PC-3 (cell line): ENCODE measurements at regions not wholly inside any gene's neighbourhood (a gene's known extent, or its start where the extent isn't known, plus 50 kb on each side); places are given as distances from the start of the nearest gene placed in this dataset.

Experiments
- EZH2 ChIP-seq: fragments of 300-600 bp; sonication (generic); IDR thresholded peaks from one replicate; pipeline ENCODE4 v1.6.1; 2017; ENCODE audit warnings: antibody characterized with exemption, mild to moderate bottlenecking, low read length; ENCODE audit not compliant: unreplicated experiment
- TF ChIP-seq, protein P1 (sequence below): fragments of 300-600 bp; sonication (generic); conservative IDR thresholded peaks from 2 replicates; pipeline ENCODE4 v1.5.1; 2017; ENCODE audit warnings: antibody characterized with exemption, low read depth, mild to moderate bottlenecking, low read length

DNA sequence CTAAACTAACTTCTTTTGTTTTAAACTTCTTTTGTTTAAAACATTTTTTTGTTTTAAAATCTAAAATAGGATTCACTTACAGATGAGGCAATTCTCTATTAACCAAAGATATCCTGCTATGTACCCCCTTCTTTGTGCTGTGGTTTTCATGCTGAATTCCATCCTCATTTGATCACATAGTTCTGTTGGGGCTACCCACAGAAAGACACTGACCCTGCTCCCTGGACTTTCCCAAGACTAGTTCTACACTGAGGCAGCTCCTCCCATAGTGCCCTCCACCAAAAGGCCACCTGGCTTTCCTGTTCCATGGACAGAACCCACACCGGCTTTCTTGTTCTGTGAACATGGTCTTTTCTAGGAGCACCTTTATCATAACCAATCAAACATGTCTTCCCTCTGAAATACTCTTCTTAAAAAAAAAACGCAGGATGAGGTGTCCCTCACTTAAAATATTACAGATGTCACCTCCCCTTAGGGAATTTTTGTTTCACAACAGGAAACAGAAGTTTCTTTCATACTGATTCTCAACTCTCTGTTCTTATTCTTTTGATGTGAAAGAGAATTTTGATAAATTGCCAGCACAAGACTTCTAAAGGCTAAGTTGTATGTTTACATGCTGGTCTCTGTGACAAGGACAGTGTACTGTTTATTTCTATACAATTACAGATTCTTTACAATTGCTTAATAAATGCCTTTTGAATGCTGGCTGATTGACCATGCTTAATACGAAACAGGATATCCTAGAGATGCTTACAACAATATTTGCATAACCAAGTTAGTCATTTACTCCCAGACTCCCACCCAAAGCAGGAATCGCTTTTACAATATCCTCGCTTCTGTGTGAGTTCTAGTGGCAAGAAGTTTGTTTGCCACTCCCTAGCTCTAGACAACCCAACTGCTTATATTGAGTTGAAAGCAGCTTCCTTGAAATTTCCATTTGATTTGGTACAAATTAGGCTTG, 300.4 kb downstream of the DTWD2 start:
- TF ChIP-seq, protein P1, sequence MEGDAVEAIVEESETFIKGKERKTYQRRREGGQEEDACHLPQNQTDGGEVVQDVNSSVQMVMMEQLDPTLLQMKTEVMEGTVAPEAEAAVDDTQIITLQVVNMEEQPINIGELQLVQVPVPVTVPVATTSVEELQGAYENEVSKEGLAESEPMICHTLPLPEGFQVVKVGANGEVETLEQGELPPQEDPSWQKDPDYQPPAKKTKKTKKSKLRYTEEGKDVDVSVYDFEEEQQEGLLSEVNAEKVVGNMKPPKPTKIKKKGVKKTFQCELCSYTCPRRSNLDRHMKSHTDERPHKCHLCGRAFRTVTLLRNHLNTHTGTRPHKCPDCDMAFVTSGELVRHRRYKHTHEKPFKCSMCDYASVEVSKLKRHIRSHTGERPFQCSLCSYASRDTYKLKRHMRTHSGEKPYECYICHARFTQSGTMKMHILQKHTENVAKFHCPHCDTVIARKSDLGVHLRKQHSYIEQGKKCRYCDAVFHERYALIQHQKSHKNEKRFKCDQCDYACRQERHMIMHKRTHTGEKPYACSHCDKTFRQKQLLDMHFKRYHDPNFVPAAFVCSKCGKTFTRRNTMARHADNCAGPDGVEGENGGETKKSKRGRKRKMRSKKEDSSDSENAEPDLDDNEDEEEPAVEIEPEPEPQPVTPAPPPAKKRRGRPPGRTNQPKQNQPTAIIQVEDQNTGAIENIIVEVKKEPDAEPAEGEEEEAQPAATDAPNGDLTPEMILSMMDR: no peak
- no peak for TF ChIP-seq EZH2
